Suppressor macrophage (primary cell): ENCODE measurements at regions not wholly inside any gene's neighbourhood (a gene's known extent, or its start where the extent isn't known, plus 50 kb on each side); places are given as distances from the start of the nearest gene placed in this dataset.
"Not testable (repeated sequence)": the region's sequence is repeated elsewhere in the genome, so short reads cannot be mapped to it uniquely, and the experiment has no call there.

Experiments
- DNase-seq, 4 experiments: peaks; one replicate each; pipeline ENCODE4 v3.0.0-alpha.2; 2020 to 2022

GRCh38 chr7:8809320-8809719, 375.9 kb downstream of the NXPH1 start:
- no peak for DNase-seq

- DNase-seq: no peak
Measured at GRCh38 chr7:8817448-8818036, 384.1 kb downstream of the NXPH1 start.

DNA sequence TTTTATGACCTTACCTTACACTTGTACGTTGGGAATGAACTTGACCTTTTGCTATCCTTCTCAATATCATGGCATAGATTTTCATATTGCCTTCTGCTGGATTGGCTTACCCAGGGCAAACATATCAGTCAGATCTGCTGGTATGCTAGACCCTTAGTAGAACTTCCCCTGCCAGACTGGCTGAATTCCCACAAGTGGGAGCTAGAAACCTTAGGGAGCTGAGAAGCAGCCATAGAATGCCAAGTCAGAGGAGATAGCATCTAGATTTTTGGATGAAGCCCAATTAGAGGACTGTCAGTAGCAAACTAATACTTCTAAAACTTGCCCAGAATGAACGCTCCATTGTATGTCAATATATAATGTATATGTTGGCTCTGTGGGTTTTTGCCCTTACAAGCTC, 385.0 kb downstream of the NXPH1 start:
- no peak for DNase-seq

- DNase-seq: no peak
Measured at GRCh38 chr7:8822595-8822994, 389.2 kb downstream of the NXPH1 start.

GRCh38 chr7:8823486-8823885, 390.1 kb downstream of the NXPH1 start:
- DNase-seq: no peak

- no peak for DNase-seq
Measured at GRCh38 chr7:8827329-8827728, 393.9 kb downstream of the NXPH1 start.

GRCh38 chr7:8829100-8829499, 395.7 kb downstream of the NXPH1 start:
- no peak for DNase-seq

DNA sequence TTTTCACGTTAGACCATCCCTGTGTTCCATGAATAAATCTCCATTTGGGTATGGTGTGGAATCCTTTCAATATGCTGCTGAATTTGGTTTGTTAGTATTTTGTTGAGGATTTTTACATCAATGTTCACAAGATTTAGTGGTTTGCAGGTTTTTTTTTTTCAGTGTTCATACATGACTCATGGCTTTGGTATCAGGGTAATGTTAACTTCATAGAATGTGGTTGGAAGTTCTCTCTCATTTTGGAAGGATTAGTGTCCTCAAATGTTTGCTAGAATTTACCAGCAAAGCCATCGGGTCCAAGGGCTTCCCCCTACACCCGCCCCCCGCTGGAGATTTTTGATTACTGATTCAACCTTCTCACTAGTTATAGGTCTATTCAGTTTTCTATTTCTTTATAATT, 398.0 kb downstream of the NXPH1 start:
- no peak for DNase-seq

- DNase-seq: no peak
Measured at GRCh38 chr7:8833355-8833754, 399.9 kb downstream of the NXPH1 start.

- no peak for DNase-seq
Measured at GRCh38 chr7:8841171-8841570, 407.8 kb downstream of the NXPH1 start.

DNA sequence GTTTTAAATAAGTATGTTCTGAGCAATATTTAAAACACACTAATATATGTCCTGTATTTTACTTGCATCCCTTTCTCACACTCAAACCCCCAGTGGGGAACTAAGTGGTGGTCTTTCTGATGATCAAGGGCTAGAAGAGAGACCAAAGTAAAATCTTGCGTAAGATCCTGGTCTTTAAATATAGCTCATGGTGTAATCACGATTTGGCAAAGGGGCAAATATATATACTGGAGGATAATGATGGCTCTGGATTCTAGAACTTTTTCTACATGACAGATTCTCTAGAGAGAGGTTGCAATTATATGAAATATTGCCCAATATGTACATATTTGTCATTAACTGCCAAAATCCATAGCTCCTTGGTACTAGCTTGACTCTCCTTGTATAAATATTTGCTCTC, 438.3 kb downstream of the NXPH1 start:
- no peak for DNase-seq

DNA sequence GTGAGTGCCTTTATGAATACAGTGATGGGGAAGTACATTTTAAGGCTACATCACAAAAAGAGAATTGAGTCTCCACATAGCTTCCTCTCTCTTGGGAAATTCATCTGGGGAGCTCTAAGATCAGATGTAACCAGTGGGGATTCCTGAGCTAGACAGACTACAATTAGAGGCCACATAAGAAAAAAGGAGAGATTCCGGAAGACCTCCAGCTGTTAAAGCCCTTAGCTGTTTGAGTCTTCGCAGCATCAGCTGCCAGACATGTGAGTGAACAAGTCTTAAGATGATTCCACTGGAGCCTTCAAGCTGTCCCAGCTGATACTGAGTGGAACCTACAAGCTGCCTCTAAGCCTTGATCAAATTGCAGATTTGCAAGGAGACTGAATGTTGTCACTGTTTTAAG, 448.5 kb downstream of the NXPH1 start:
- no peak for DNase-seq

- no peak for DNase-seq
Measured at GRCh38 chr7:8885480-8886000, 452.1 kb downstream of the NXPH1 start.

- not testable (repeated sequence) for DNase-seq
Measured at GRCh38 chr7:8890346-8890745, 456.9 kb downstream of the NXPH1 start.

GRCh38 chr7:8893775-8894174, 460.4 kb downstream of the NXPH1 start:
- DNase-seq: no peak

DNA sequence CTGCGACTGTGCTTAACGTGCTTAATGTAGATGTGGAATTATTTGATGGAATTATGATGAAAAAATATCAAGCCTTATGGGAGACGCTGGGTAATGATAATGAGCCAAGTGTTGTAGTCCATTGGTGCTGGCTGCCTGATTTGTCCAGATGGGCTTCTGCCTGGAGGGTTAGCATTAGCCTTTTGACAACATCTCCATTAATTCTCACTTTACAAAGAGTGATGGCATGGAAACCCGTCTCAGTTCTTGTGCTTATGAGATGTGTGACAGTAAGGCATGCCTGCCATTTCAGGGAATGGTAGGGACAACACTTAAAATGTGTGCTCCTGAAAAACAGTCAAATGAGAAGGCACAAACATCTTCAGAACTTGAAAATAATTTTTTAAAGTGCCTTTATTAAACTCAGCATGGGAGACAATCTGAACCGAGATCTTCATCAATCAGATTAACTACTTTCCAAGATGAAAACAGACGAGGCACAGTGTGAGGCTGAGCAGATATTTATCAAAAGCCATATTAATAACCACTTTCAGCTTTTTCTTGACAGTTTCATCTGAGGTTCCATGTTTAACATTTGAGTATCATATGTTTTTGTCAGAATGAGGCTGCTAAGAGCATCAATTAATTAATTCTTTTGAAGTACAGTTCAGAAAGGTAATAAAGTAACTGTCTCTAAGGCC, 473.1 kb downstream of the NXPH1 start:
- no peak for DNase-seq

- no peak for DNase-seq
Measured at GRCh38 chr7:8908889-8909288, 475.5 kb downstream of the NXPH1 start.

DNA sequence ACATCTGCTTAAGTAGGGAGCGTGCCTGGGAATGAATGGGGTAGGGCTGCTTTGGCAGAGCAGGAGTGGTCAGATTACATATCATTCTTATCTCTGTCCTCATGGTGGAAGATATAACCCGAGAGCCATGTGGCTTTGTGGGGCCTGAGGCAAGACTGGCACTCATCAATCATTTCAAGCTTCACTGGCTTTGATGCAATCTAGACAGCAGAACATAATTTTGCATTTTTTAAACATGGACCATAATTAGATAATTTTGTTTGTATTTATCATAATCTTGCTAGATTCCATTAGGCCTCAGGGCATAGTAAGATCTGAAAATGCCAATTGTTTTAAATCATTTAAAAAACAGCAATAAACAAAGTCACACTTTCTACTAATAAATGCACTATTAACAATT, 480.3 kb downstream of the NXPH1 start:
- no peak for DNase-seq

- no peak for DNase-seq
Measured at GRCh38 chr7:8921807-8922206, 488.4 kb downstream of the NXPH1 start.

GRCh38 chr7:8922726-8923125, 489.3 kb downstream of the NXPH1 start:
- DNase-seq: no peak

- no peak for DNase-seq
Measured at GRCh38 chr7:8923164-8923806, 489.9 kb downstream of the NXPH1 start.

DNA sequence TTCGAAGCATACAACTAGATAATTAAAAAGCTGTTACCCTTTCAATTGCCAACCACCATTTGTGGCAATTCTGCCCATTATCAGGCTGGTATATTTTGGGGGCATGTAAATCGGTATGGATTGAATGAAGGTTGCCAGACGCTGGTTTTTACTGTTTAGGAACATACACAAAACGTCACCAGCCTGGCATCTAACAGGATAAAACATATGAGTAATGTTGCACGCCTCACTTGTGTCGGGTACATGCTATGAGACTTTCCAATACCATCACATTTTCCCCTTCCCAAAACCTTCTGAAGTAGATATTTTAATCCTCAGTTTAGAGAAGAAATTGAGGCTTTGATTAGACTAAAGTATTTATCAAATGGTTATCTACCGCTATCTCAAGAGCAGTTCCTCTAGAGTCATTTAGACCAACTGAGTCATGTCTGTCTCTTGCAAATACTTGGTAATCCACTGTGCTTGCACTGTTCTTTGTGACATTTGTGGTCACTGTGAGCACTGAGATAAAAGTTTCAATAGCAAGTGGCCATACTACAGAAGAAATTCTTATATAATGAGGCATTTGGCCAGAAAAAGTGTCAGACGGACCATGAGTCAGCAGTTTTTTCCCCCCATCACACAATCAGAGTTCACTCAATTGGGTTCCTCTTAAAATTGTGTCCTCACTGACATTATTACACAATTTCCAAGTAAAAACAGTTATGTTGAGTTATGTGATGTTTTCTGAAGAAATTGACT, 498.7 kb downstream of the NXPH1 start:
- DNase-seq: no peak

DNA sequence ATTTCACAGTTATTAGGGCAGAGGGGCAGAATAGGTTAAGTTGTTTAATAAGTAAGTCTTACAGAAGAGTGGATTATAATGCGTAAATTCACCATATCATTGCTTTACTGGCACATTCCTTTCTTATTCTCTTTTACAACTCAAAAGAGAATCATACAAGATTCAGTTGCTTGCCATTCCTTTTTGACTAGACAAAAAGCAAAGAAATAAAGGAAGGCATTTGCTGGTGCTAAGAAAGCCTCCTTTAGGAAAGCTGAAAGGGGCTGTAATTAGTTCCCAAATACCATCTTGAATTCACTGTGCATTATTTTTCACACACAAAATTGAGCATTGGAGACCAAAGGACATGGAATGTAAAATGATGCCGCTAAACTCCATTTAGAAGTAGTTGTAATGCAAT, 499.3 kb downstream of the NXPH1 start:
- DNase-seq: no peak
